Astrocyte (in vitro differentiated cells and primary cell): ENCODE measurements at regions not wholly inside any gene's neighbourhood (a gene's known extent, or its start where the extent isn't known, plus 50 kb on each side); places are given as distances from the start of the nearest gene placed in this dataset.
"Not testable (repeated sequence)": the region's sequence is repeated elsewhere in the genome, so short reads cannot be mapped to it uniquely, and the experiment has no call there.

Experiments used
- DNase-seq: peaks from one replicate; pipeline ENCODE4 v3.0.0-alpha.2; 2010; ENCODE audit warnings: low read depth
- FAIRE-seq: peaks from 2 replicates; lab custom pipeline; 2011; peaks lifted over from hg19 to GRCh38; lab: Jason Lieb, UNC
- H2AFZ ChIP-seq: 2 replicates; pipeline ENCODE4 v1.6.0; 2012; ENCODE audit warnings: low read depth, low read length, inconsistent platforms
- H3K27ac ChIP-seq: 2 replicates; pipeline ENCODE4 v1.5.1; 2011; ENCODE audit warnings: low read depth, low read length, inconsistent platforms
- H3K27me3 ChIP-seq: 2 replicates; pipeline ENCODE4 v1.6.0; 2011; ENCODE audit warnings: low read length, inconsistent platforms; ENCODE audit not compliant: insufficient read depth
- H3K36me3 ChIP-seq: 2 replicates; pipeline ENCODE4 v1.5.1; 2011; ENCODE audit warnings: low read length, inconsistent platforms; ENCODE audit not compliant: insufficient read depth
- H3K4me1 ChIP-seq: 2 replicates; pipeline ENCODE4 v1.5.1; 2011; ENCODE audit warnings: low read length, inconsistent platforms; ENCODE audit not compliant: insufficient read depth
- H3K4me2 ChIP-seq: 2 replicates; pipeline ENCODE4 v1.6.0; 2012; ENCODE audit warnings: low read length, inconsistent platforms
- H3K4me3 ChIP-seq: 2 replicates; pipeline ENCODE4 v1.5.1; 2011; ENCODE audit warnings: low read depth, mild to moderate bottlenecking, low read length, inconsistent platforms; ENCODE audit not compliant: insufficient read depth
- H3K79me2 ChIP-seq: 2 replicates; pipeline ENCODE4 v1.6.0; 2012; ENCODE audit warnings: mild to moderate bottlenecking, low read length, inconsistent platforms; ENCODE audit not compliant: insufficient read depth
- H3K9ac ChIP-seq: 2 replicates; pipeline ENCODE4 v1.6.0; 2012; ENCODE audit warnings: mild to moderate bottlenecking, low read length, inconsistent platforms
- H3K9me3 ChIP-seq: 2 replicates; pipeline ENCODE4 v1.5.1; 2012; ENCODE audit warnings: low read depth, mild to moderate bottlenecking, low read length, inconsistent platforms; ENCODE audit not compliant: insufficient read depth
- H4K20me1 ChIP-seq: 2 replicates; pipeline ENCODE4 v1.6.0; 2012; ENCODE audit warnings: low read length, inconsistent platforms; ENCODE audit not compliant: insufficient read depth
- H3K27ac Mint-ChIP-seq: one replicate; pipeline ENCODE4 v1.8.0; 2021; ENCODE audit warnings: mild to moderate bottlenecking, mixed read lengths; ENCODE audit not compliant: unreplicated experiment
- H3K27me3 Mint-ChIP-seq: one replicate; pipeline ENCODE4 v1.8.0; 2021; ENCODE audit warnings: low read depth, mixed read lengths; ENCODE audit not compliant: unreplicated experiment
- H3K36me3 Mint-ChIP-seq: one replicate; pipeline ENCODE4 v1.8.0; 2021; ENCODE audit warnings: low read depth, mixed read lengths; ENCODE audit not compliant: unreplicated experiment
- H3K4me1 Mint-ChIP-seq: one replicate; pipeline ENCODE4 v1.8.0; 2021; ENCODE audit warnings: low read depth, mixed read lengths; ENCODE audit not compliant: unreplicated experiment
- H3K4me3 Mint-ChIP-seq: one replicate; pipeline ENCODE4 v1.8.0; 2021; ENCODE audit warnings: mild to moderate bottlenecking, moderate library complexity, mixed read lengths; ENCODE audit not compliant: unreplicated experiment
- H3K9me3 Mint-ChIP-seq: one replicate; pipeline ENCODE4 v1.8.0; 2021; ENCODE audit warnings: mild to moderate bottlenecking, mixed read lengths; ENCODE audit not compliant: unreplicated experiment
- CTCF ChIP-seq: IDR thresholded peaks from 2 replicates; pipeline ENCODE4 v1.5.1; 2011; ENCODE audit warnings: low read depth, mild to moderate bottlenecking, inconsistent platforms, low read length, moderate library complexity; ENCODE audit not compliant: insufficient read depth
- EZH2 ChIP-seq: IDR thresholded peaks from 2 replicates; pipeline ENCODE4 v1.6.1; 2012; ENCODE audit warnings: mild to moderate bottlenecking, low read length, inconsistent platforms; ENCODE audit not compliant: insufficient read depth

- Mint-ChIP-seq H3K27ac (no peak overlapping the region), H3K27me3 (no peaks in the 10 kb centered on the region), H3K9me3 (no peaks in the 10 kb centered on the region), H3K36me3 (no peaks in the 10 kb centered on the region), H3K4me1 (peaks cover 6% of the 10 kb centered on the region), H3K4me3 (no peak overlapping the region)
- Histone ChIP-seq H3K79me2 (no peaks in the 10 kb centered on the region), H3K4me3 (no peak overlapping the region), H4K20me1 (no peaks in the 10 kb centered on the region), H3K4me1 (no peaks in the 10 kb centered on the region), H3K27ac (no peak overlapping the region), H2AFZ (no peak overlapping the region), H3K36me3 (no peaks in the 10 kb centered on the region), H3K9me3 (no peaks in the 10 kb centered on the region), H3K4me2 (no peak overlapping the region), H3K27me3 (no peaks in the 10 kb centered on the region), H3K9ac (no peak overlapping the region)
- DNase-seq (no peak), FAIRE-seq (no peak)
- TF ChIP-seq CTCF = no peak
- TF ChIP-seq EZH2 = no peak
Observed at GRCh38 chr6:86017236-86017635, 374.6 kb upstream of the SYNCRIP start.

GRCh38 chr6:86016567-86016966 is 373.9 kb upstream of the SYNCRIP start:
- no peaks in the 10 kb centered on the region for H3K9me3 ChIP-seq
- FAIRE-seq (no peak), DNase-seq (no peak)
- no peaks in the 10 kb centered on the region for H3K9me3 Mint-ChIP-seq
- H3K27ac Mint-ChIP-seq = no peak overlapping the region
- no peak overlapping the region for H2AFZ ChIP-seq
- no peaks in the 10 kb centered on the region for H3K36me3 Mint-ChIP-seq
- no peaks in the 10 kb centered on the region for H3K27me3 Mint-ChIP-seq
- TF ChIP-seq CTCF (no peak), EZH2 (no peak)
- no peak overlapping the region for H3K27ac ChIP-seq
- no peaks in the 10 kb centered on the region for H3K36me3 ChIP-seq
- H3K4me2 ChIP-seq = no peak overlapping the region
- H3K4me1 Mint-ChIP-seq = peaks cover 6% of the 10 kb centered on the region
- H3K79me2 ChIP-seq = no peaks in the 10 kb centered on the region
- H3K27me3 ChIP-seq = no peaks in the 10 kb centered on the region
- no peak overlapping the region for H3K4me3 Mint-ChIP-seq
- no peaks in the 10 kb centered on the region for H3K4me1 ChIP-seq
- no peak overlapping the region for H3K9ac ChIP-seq
- no peak overlapping the region for H3K4me3 ChIP-seq
- H4K20me1 ChIP-seq = no peaks in the 10 kb centered on the region

GRCh38 chr6:86016077-86016476 is 373.4 kb upstream of the SYNCRIP start:
- no peak for DNase-seq
- Mint-ChIP-seq H3K27me3 (no peaks in the 10 kb centered on the region), H3K4me3 (no peak overlapping the region), H3K9me3 (no peaks in the 10 kb centered on the region), H3K4me1 (peaks cover 7% of the 10 kb centered on the region), H3K36me3 (no peaks in the 10 kb centered on the region), H3K27ac (no peak overlapping the region)
- Histone ChIP-seq H3K9ac (no peak overlapping the region), H3K4me2 (no peak overlapping the region), H3K27me3 (no peaks in the 10 kb centered on the region), H3K27ac (no peak overlapping the region), H3K4me3 (no peak overlapping the region), H2AFZ (no peak overlapping the region), H4K20me1 (no peaks in the 10 kb centered on the region), H3K79me2 (no peaks in the 10 kb centered on the region), H3K9me3 (no peaks in the 10 kb centered on the region), H3K36me3 (no peaks in the 10 kb centered on the region), H3K4me1 (no peaks in the 10 kb centered on the region)
- TF ChIP-seq EZH2 (no peak), CTCF (no peak)
- FAIRE-seq = no peak

- not testable (repeated sequence) for H3K27me3 ChIP-seq, H3K36me3 ChIP-seq, H3K4me3 Mint-ChIP-seq, H3K9ac ChIP-seq, H3K79me2 ChIP-seq, H3K4me3 ChIP-seq, DNase-seq, H2AFZ ChIP-seq, H4K20me1 ChIP-seq, FAIRE-seq, H3K27me3 Mint-ChIP-seq, H3K36me3 Mint-ChIP-seq, H3K4me2 ChIP-seq, H3K27ac ChIP-seq, H3K4me1 Mint-ChIP-seq, H3K4me1 ChIP-seq, H3K9me3 ChIP-seq, H3K9me3 Mint-ChIP-seq, H3K27ac Mint-ChIP-seq
Observed at GRCh38 chr6:86012991-86013390, 370.3 kb upstream of the SYNCRIP start.
